K562 (cell line): ENCODE measurements at regions not wholly inside any gene's neighbourhood (a gene's known extent, or its start where the extent isn't known, plus 50 kb on each side); places are given as distances from the start of the nearest gene placed in this dataset.

ENCODE experiments used
- BHLHE40 ChIP-seq: IDR thresholded peaks from 2 replicates; pipeline ENCODE4 v1.6.1; 2011; ENCODE audit warnings: low read length, improper control_type of control experiment
- CBX3 ChIP-seq, 2 experiments: IDR thresholded peaks; 1 replicate in 1 of 2; 2 replicates in 1 of 2; pipeline ENCODE4 v1.6.1; 2012; ENCODE audit warnings: inconsistent platforms in 2 of 2, low read length in 2 of 2, borderline replicate concordance in 1 of 2, control low read depth in 1 of 2
- JUN ChIP-seq, 2 experiments: sonication (generic) in 1 of 2; formaldehyde crosslinking in 1 of 2; IDR thresholded peaks; 2 replicates each; pipeline versions ENCODE4 v1.6.1 to v1.8.0; 2012 to 2022; ENCODE audit warnings: borderline replicate concordance in 2 of 2, mild to moderate bottlenecking in 2 of 2, improper control_type of control experiment in 1 of 2, low read depth in 1 of 2, low read length in 1 of 2, missing genetic modification reagents in 1 of 2
- POLR2A ChIP-seq: fragments of 450-650 bp; conservative IDR thresholded peaks from 2 replicates; pipeline ENCODE4 v1.6.1; 2016
- POLR2AphosphoS5 ChIP-seq: IDR thresholded peaks from 2 replicates; pipeline ENCODE4 v1.6.1; 2011; ENCODE audit warnings: mild to moderate bottlenecking, low read depth, low read length, moderate library complexity; ENCODE audit not compliant: control insufficient read depth, insufficient read depth
- RFX1 ChIP-seq: fragments of 450-650 bp; IDR thresholded peaks from 2 replicates; pipeline ENCODE4 v1.6.1; 2016; ENCODE audit warnings: mild to moderate bottlenecking, moderate library complexity
- RNF2 ChIP-seq: sonication (generic); IDR thresholded peaks from 2 replicates; pipeline ENCODE4 v1.6.1; 2016
- SREBF1 ChIP-seq: fragments of 150-350 bp; IDR thresholded peaks from 2 replicates; pipeline ENCODE4 v1.6.1; 2014; ENCODE audit warnings: antibody characterized with exemption, low read depth, low read length, borderline replicate concordance
- TAF1 ChIP-seq: IDR thresholded peaks from 2 replicates; pipeline ENCODE4 v1.6.1; 2011; ENCODE audit warnings: mild to moderate bottlenecking, low read length, moderate library complexity; ENCODE audit not compliant: insufficient read depth, control insufficient read depth, severe bottlenecking; ENCODE audit errors: extremely low read depth
- ZKSCAN8 ChIP-seq: fragments of 200-800 bp; sonication (Bioruptor generic); IDR thresholded peaks from 2 replicates; pipeline ENCODE4 v1.6.1; 2016; ENCODE audit warnings: missing genetic modification characterization, missing compliant biosample characterization
- TF ChIP-seq, protein P1 (sequence below), 3 experiments: IDR thresholded peaks in 2 of 3; conservative IDR thresholded peaks in 1 of 3; 2 replicates each; pipeline ENCODE4 v1.5.1; 2011 to 2012; ENCODE audit warnings: low read length in 3 of 3, mild to moderate bottlenecking in 3 of 3, control low read depth in 2 of 3, improper control_type of control experiment in 1 of 3, inconsistent platforms in 1 of 3, low read depth in 1 of 3, mixed read lengths in 1 of 3, moderate library complexity in 1 of 3; ENCODE audit not compliant: insufficient read depth in 2 of 3
- TF ChIP-seq, protein P2 (sequence below), 2 experiments: fragments of 150-350 bp in 1 of 2; IDR thresholded peaks; 2 replicates each; pipeline ENCODE4 v1.6.1; 2012 to 2016; ENCODE audit warnings: low read depth in 2 of 2, low read length in 2 of 2, mild to moderate bottlenecking in 1 of 2, moderate library complexity in 1 of 2
- TF ChIP-seq, protein P3 (sequence below): sonication (generic); formaldehyde crosslinking; IDR thresholded peaks from 2 replicates; pipeline ENCODE4 v1.8.1; 2023; ENCODE audit warnings: missing genetic modification reagents, mild to moderate bottlenecking, borderline replicate concordance
- TF ChIP-seq, protein P4 (sequence below): sonication (generic); formaldehyde crosslinking; IDR thresholded peaks from 2 replicates; pipeline ENCODE4 v1.8.1; 2023; ENCODE audit warnings: mild to moderate bottlenecking, missing genetic modification reagents

DNA sequence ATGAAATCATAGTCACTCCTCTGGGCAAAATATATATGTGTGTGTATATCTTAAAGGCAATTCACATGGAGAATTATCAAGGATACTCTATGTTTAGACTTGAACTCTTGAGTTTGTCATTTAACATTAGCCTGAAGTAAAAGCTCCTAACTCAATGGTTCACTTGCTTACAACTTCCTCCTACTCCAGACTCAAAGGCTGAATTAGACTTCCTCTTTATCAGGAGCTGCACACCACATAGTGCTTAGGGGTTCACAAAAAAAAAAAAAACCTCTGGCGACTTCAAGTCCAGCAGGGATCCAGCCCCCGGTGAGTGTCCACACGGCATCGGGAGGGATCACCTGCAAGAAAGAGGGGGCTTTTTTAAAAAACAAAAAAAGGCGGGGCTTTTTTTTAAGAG is 68.2 kb upstream of the LSM14A start:
- no peak for TF ChIP-seq BHLHE40
- no peak for TF ChIP-seq POLR2AphosphoS5
- TF ChIP-seq, protein P1, sequence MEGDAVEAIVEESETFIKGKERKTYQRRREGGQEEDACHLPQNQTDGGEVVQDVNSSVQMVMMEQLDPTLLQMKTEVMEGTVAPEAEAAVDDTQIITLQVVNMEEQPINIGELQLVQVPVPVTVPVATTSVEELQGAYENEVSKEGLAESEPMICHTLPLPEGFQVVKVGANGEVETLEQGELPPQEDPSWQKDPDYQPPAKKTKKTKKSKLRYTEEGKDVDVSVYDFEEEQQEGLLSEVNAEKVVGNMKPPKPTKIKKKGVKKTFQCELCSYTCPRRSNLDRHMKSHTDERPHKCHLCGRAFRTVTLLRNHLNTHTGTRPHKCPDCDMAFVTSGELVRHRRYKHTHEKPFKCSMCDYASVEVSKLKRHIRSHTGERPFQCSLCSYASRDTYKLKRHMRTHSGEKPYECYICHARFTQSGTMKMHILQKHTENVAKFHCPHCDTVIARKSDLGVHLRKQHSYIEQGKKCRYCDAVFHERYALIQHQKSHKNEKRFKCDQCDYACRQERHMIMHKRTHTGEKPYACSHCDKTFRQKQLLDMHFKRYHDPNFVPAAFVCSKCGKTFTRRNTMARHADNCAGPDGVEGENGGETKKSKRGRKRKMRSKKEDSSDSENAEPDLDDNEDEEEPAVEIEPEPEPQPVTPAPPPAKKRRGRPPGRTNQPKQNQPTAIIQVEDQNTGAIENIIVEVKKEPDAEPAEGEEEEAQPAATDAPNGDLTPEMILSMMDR (IDR thresholded peaks at IDR 0.05 in 2 of 3, conservative IDR thresholded peaks at IDR 0.05 in 1 of 3; ENCODE audit: insufficient read depth in 2 of 3, low read depth in 1 of 3, low read length in 3 of 3) = no peak
- TF ChIP-seq POLR2A = no peak
- TF ChIP-seq, protein P2, sequence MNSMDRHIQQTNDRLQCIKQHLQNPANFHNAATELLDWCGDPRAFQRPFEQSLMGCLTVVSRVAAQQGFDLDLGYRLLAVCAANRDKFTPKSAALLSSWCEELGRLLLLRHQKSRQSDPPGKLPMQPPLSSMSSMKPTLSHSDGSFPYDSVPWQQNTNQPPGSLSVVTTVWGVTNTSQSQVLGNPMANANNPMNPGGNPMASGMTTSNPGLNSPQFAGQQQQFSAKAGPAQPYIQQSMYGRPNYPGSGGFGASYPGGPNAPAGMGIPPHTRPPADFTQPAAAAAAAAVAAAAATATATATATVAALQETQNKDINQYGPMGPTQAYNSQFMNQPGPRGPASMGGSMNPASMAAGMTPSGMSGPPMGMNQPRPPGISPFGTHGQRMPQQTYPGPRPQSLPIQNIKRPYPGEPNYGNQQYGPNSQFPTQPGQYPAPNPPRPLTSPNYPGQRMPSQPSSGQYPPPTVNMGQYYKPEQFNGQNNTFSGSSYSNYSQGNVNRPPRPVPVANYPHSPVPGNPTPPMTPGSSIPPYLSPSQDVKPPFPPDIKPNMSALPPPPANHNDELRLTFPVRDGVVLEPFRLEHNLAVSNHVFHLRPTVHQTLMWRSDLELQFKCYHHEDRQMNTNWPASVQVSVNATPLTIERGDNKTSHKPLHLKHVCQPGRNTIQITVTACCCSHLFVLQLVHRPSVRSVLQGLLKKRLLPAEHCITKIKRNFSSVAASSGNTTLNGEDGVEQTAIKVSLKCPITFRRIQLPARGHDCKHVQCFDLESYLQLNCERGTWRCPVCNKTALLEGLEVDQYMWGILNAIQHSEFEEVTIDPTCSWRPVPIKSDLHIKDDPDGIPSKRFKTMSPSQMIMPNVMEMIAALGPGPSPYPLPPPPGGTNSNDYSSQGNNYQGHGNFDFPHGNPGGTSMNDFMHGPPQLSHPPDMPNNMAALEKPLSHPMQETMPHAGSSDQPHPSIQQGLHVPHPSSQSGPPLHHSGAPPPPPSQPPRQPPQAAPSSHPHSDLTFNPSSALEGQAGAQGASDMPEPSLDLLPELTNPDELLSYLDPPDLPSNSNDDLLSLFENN (IDR thresholded peaks at IDR 0.05; ENCODE audit: low read depth in 2 of 2, low read length in 2 of 2) = no peak
- TF ChIP-seq SREBF1 = no peak
- no peak for TF ChIP-seq JUN (IDR thresholded peaks at IDR 0.05; ENCODE audit: borderline replicate concordance, low read depth, low read length)
- no peak for TF ChIP-seq JUN (CRISPR knock-in tag; IDR thresholded peaks at IDR 0.05; ENCODE audit: borderline replicate concordance)
- TF ChIP-seq, protein P3, sequence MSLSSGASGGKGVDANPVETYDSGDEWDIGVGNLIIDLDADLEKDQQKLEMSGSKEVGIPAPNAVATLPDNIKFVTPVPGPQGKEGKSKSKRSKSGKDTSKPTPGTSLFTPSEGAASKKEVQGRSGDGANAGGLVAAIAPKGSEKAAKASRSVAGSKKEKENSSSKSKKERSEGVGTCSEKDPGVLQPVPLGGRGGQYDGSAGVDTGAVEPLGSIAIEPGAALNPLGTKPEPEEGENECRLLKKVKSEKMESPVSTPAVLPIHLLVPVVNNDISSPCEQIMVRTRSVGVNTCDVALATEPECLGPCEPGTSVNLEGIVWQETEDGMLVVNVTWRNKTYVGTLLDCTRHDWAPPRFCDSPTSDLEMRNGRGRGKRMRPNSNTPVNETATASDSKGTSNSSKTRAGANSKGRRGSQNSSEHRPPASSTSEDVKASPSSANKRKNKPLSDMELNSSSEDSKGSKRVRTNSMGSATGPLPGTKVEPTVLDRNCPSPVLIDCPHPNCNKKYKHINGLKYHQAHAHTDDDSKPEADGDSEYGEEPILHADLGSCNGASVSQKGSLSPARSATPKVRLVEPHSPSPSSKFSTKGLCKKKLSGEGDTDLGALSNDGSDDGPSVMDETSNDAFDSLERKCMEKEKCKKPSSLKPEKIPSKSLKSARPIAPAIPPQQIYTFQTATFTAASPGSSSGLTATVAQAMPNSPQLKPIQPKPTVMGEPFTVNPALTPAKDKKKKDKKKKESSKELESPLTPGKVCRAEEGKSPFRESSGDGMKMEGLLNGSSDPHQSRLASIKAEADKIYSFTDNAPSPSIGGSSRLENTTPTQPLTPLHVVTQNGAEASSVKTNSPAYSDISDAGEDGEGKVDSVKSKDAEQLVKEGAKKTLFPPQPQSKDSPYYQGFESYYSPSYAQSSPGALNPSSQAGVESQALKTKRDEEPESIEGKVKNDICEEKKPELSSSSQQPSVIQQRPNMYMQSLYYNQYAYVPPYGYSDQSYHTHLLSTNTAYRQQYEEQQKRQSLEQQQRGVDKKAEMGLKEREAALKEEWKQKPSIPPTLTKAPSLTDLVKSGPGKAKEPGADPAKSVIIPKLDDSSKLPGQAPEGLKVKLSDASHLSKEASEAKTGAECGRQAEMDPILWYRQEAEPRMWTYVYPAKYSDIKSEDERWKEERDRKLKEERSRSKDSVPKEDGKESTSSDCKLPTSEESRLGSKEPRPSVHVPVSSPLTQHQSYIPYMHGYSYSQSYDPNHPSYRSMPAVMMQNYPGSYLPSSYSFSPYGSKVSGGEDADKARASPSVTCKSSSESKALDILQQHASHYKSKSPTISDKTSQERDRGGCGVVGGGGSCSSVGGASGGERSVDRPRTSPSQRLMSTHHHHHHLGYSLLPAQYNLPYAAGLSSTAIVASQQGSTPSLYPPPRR (CRISPR knock-in tag) = no peak
- no peak for TF ChIP-seq ZKSCAN8 (CRISPR knock-in tag)
- no peak for TF ChIP-seq RFX1
- no peak for TF ChIP-seq RNF2
- TF ChIP-seq CBX3 (IDR thresholded peaks at IDR 0.05; ENCODE audit: borderline replicate concordance in 1 of 2, low read length in 2 of 2) = no peak
- TF ChIP-seq, protein P4, sequence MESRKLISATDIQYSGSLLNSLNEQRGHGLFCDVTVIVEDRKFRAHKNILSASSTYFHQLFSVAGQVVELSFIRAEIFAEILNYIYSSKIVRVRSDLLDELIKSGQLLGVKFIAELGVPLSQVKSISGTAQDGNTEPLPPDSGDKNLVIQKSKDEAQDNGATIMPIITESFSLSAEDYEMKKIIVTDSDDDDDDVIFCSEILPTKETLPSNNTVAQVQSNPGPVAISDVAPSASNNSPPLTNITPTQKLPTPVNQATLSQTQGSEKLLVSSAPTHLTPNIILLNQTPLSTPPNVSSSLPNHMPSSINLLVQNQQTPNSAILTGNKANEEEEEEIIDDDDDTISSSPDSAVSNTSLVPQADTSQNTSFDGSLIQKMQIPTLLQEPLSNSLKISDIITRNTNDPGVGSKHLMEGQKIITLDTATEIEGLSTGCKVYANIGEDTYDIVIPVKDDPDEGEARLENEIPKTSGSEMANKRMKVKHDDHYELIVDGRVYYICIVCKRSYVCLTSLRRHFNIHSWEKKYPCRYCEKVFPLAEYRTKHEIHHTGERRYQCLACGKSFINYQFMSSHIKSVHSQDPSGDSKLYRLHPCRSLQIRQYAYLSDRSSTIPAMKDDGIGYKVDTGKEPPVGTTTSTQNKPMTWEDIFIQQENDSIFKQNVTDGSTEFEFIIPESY (CRISPR knock-in tag) = no peak
- TF ChIP-seq TAF1 = no peak
